HG03066 (cell line): ENCODE measurements at regions not wholly inside any gene's neighbourhood (a gene's known extent, or its start where the extent isn't known, plus 50 kb on each side); places are given as distances from the start of the nearest gene placed in this dataset.

ENCODE experiments used
- ATAC-seq: cut with Tn5 transposase; IDR thresholded peaks from one replicate; pipeline ENCODE4 v1.9.1; 2021; ENCODE audit warnings: low read depth; ENCODE audit not compliant: unreplicated experiment

GRCh38 chr11:112831041-112831440, 130.2 kb upstream of the NCAM1 start:
- ATAC-seq: no peak

- ATAC-seq: no peak
These were observed 129.1 kb upstream of the NCAM1 start for GRCh38 chr11:112831969-112832766.

GRCh38 chr11:112834277-112834755, 126.9 kb upstream of the NCAM1 start:
- ATAC-seq: no peak

GRCh38 chr11:112835591-112836255, 125.5 kb upstream of the NCAM1 start:
- ATAC-seq: no peak

GRCh38 chr11:112836256-112836602, 125.0 kb upstream of the NCAM1 start:
- no peak for ATAC-seq

- no peak for ATAC-seq
These were observed 123.9 kb upstream of the NCAM1 start for GRCh38 chr11:112837162-112837826.

GRCh38 chr11:112839051-112839450, 122.2 kb upstream of the NCAM1 start:
- no peak for ATAC-seq

- no peak for ATAC-seq
These were observed 119.5 kb upstream of the NCAM1 start for GRCh38 chr11:112841729-112842128.

GRCh38 chr11:112842151-112842550, 119.1 kb upstream of the NCAM1 start:
- ATAC-seq: no peak

- no peak for ATAC-seq
These were observed 116.7 kb upstream of the NCAM1 start for GRCh38 chr11:112844517-112844916.

- no peak for ATAC-seq
These were observed 113.7 kb upstream of the NCAM1 start for GRCh38 chr11:112847568-112847967.

GRCh38 chr11:112852143-112852866, 108.9 kb upstream of the NCAM1 start:
- no peak for ATAC-seq

- ATAC-seq: no peak
These were observed 105.1 kb upstream of the NCAM1 start for GRCh38 chr11:112856133-112856532.

GRCh38 chr11:112856591-112856990, 104.6 kb upstream of the NCAM1 start:
- ATAC-seq: no peak

- no peak for ATAC-seq
These were observed 102.8 kb upstream of the NCAM1 start for GRCh38 chr11:112858289-112859023.

GRCh38 chr11:112859787-112860186, 101.4 kb upstream of the NCAM1 start:
- no peak for ATAC-seq

- no peak for ATAC-seq
These were observed 99.9 kb upstream of the NCAM1 start for GRCh38 chr11:112861356-112861755.

GRCh38 chr11:112863305-112863704, 97.9 kb upstream of the NCAM1 start:
- ATAC-seq: no peak

GRCh38 chr11:112864672-112865071, 96.5 kb upstream of the NCAM1 start:
- no peak for ATAC-seq

GRCh38 chr11:112871909-112872500, 89.2 kb upstream of the NCAM1 start:
- no peak for ATAC-seq
